Neural cell (in vitro differentiated cells): ENCODE measurements at regions not wholly inside any gene's neighbourhood (a gene's known extent, or its start where the extent isn't known, plus 50 kb on each side); places are given as distances from the start of the nearest gene placed in this dataset.

ENCODE experiments used
- H2AFZ ChIP-seq: fragments of 200-600, 300-800 bp; sonication (generic), shearing (Covaris generic); 2 replicates; pipeline ENCODE4 v1.6.0; 2014; ENCODE audit warnings: low read depth, mild to moderate bottlenecking, antibody characterized with exemption, low read length, moderate library complexity
- H3F3A ChIP-seq: fragments of 200-600 bp; shearing (Covaris generic); 2 replicates; pipeline ENCODE4 v1.6.1; 2016; ENCODE audit warnings: mild to moderate bottlenecking, moderate library complexity, mixed read lengths, antibody characterized with exemption, low read length; ENCODE audit not compliant: insufficient read depth, poor library complexity, severe bottlenecking
- H3K27ac ChIP-seq: fragments of 200-600, 300-800 bp; sonication (generic), shearing (Covaris generic); 2 replicates; pipeline ENCODE4 v1.5.1; 2014; ENCODE audit warnings: mild to moderate bottlenecking, low read length, moderate library complexity
- H3K27me3 ChIP-seq: fragments of 300-800, 200-600 bp; sonication (generic), shearing (Covaris generic); 2 replicates; pipeline ENCODE4 v1.6.0; 2014; ENCODE audit warnings: mild to moderate bottlenecking, low read depth, low read length, moderate library complexity; ENCODE audit not compliant: insufficient read depth
- H3K36me3 ChIP-seq: fragments of 300-800, 200-600 bp; sonication (generic), shearing (Covaris generic); 2 replicates; pipeline ENCODE4 v1.5.1; 2014; ENCODE audit warnings: mild to moderate bottlenecking, antibody characterized with exemption, low read length, moderate library complexity; ENCODE audit not compliant: insufficient read depth
- H3K4me2 ChIP-seq: fragments of 300-800, 200-600 bp; sonication (generic), shearing (Covaris generic); 2 replicates; pipeline ENCODE4 v1.6.0; 2014; ENCODE audit warnings: mild to moderate bottlenecking, low read length
- H3K4me3 ChIP-seq: fragments of 300-800, 200-600 bp; sonication (generic), shearing (Covaris generic); 2 replicates; pipeline ENCODE4 v1.5.1; 2014; ENCODE audit warnings: mild to moderate bottlenecking, low read length, moderate library complexity
- H3K79me2 ChIP-seq: fragments of 200-600 bp; shearing (Covaris generic); replicated peaks from 2 replicates; pipeline ENCODE4 v1.6.0; 2014; ENCODE audit warnings: mild to moderate bottlenecking, low read length, moderate library complexity; ENCODE audit not compliant: insufficient read depth
- H3K9ac ChIP-seq: fragments of 300-800, 200-600 bp; sonication (generic), shearing (Covaris generic); 2 replicates; pipeline ENCODE4 v1.6.1; 2016; ENCODE audit warnings: mild to moderate bottlenecking, low read length, mixed read lengths
- H3K9me2 ChIP-seq: fragments of 200-600 bp; shearing (Covaris generic); 2 replicates; pipeline ENCODE4 v1.6.1; 2016; ENCODE audit warnings: mild to moderate bottlenecking, low read length, mixed read lengths; ENCODE audit not compliant: insufficient read depth
- H3K9me3 ChIP-seq: fragments of 200-600, 300-800 bp; sonication (generic), shearing (Covaris generic); 2 replicates; pipeline ENCODE4 v1.6.1; 2016; ENCODE audit warnings: mild to moderate bottlenecking, mixed run types, low read length, moderate library complexity, mixed read lengths
- H4K20me1 ChIP-seq: fragments of 200-600 bp; shearing (Covaris generic); 2 replicates; pipeline ENCODE4 v1.6.1; 2016; ENCODE audit warnings: mild to moderate bottlenecking, mixed run types; ENCODE audit not compliant: insufficient read depth
- EP300 ChIP-seq: fragments of 450-650 bp; conservative IDR thresholded peaks from 2 replicates; pipeline ENCODE4 v1.6.1; 2014; ENCODE audit warnings: antibody characterized with exemption, mild to moderate bottlenecking, moderate library complexity; ENCODE audit not compliant: poor library complexity, severe bottlenecking
- EZH2 ChIP-seq: fragments of 200-600, 300-800 bp; shearing (Covaris generic), sonication (generic); IDR thresholded peaks from 2 replicates; pipeline ENCODE4 v1.6.1; 2014; ENCODE audit warnings: antibody characterized with exemption, low read length, borderline replicate concordance, mild to moderate bottlenecking; ENCODE audit not compliant: insufficient read depth, poor library complexity, severe bottlenecking
- MXI1 ChIP-seq: fragments of 450-650 bp; conservative IDR thresholded peaks from 2 replicates; pipeline ENCODE4 v1.6.1; 2014; ENCODE audit warnings: antibody characterized with exemption, mild to moderate bottlenecking; ENCODE audit not compliant: poor library complexity, severe bottlenecking
- POLR2AphosphoS5 ChIP-seq: IDR thresholded peaks from 2 replicates; pipeline ENCODE4 v1.6.1; 2012
- RAD21 ChIP-seq: fragments of 450-650 bp; conservative IDR thresholded peaks from 2 replicates; pipeline ENCODE4 v1.6.1; 2014; ENCODE audit warnings: antibody characterized with exemption, mild to moderate bottlenecking, moderate library complexity
- SMC3 ChIP-seq: fragments of 450-650 bp; conservative IDR thresholded peaks from 2 replicates; pipeline ENCODE4 v1.6.1; 2014; ENCODE audit warnings: antibody characterized with exemption, mild to moderate bottlenecking, moderate library complexity; ENCODE audit not compliant: poor library complexity
- TAF1 ChIP-seq: IDR thresholded peaks from 2 replicates; pipeline ENCODE4 v1.6.1; 2012; ENCODE audit warnings: low read depth
- TF ChIP-seq, protein P1 (sequence below): IDR thresholded peaks from 2 replicates; pipeline ENCODE4 v1.6.1; 2012; ENCODE audit warnings: borderline replicate concordance
- TF ChIP-seq, protein P2 (sequence below): fragments of 450-650 bp; IDR thresholded peaks from 2 replicates; pipeline ENCODE4 v1.5.1; 2014; ENCODE audit warnings: antibody characterized with exemption, mild to moderate bottlenecking, moderate library complexity; ENCODE audit not compliant: poor library complexity, severe bottlenecking

DNA sequence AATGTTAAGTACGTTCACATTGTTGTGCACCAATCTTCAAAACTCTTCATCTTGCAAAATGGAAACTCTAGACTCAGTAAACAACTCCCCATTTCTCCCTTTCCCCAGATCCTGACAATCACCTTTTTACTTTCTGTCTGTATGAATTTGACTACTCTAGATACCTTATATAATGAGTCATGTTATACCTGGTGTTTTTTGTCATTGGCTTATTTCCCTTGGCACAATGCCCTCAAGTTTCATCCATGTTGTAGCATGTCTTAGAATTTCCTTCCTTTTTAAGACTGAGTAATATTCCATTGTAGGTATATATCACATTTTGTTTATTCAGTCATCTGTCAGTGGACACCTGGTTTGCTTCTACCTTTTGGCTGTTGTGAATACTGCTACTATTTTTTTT is 399.5 kb downstream of the LMO4 start:
- Histone ChIP-seq H3K4me2 (no peak overlapping the region), H3K9ac (no peak overlapping the region), H3K36me3 (no peaks in the 10 kb centered on the region), H3K9me3 (no peaks in the 10 kb centered on the region), H3K27ac (no peak overlapping the region), H3F3A (no peaks in the 10 kb centered on the region), H4K20me1 (no peaks in the 10 kb centered on the region), H3K4me3 (no peak overlapping the region), H2AFZ (no peak overlapping the region), H3K79me2 (no peaks in the 10 kb centered on the region), H3K27me3 (no peaks in the 10 kb centered on the region), H3K9me2 (no peaks in the 10 kb centered on the region)
- no peak for TF ChIP-seq SMC3
- no peak for TF ChIP-seq POLR2AphosphoS5
- TF ChIP-seq TAF1 = no peak
- TF ChIP-seq EP300 = no peak
- no peak for TF ChIP-seq EZH2

DNA sequence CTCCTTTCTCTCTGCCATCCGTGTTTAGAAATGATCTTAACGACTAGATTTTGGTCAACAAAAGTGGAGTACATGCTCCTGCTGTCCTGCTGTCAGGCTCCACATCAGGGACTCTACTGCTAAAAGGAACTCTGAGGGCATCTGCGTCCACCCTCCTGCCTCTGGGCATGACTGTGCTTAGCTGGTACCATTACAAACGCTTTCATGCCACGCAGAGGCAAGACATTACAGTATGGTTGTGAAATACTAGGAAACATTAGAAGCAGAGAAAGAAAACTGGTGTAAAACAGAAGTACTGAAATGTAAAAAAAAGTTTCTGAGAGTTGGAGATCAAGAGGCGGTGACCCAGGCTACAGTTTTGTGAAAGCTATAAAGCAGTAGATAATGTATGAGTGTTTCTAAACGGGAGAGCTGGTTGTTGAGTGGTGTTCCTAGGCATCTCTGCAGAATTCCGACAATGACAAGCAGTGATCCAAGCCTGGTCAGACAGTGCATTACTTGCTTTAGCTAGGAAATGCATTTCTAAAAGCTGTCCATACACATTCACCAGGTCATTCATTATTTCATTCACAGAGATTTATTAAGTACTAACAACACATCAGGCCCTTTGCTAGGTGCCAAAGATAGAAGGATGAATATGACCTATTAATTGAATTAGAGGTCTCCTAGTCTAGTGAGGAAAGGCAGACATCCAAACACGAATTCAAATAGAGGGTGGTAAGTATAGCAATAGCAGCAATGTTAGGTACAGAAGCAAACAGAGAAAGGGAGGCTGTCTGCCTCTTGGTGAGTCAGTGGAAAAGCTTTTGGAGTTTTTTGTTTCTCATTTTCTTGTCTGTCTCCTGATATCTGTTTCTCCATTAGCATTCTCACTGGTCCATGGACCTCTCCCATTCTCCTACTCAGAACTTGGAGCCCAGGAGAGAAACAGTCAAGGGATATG is 401.9 kb downstream of the LMO4 start:
- H3K4me3 ChIP-seq = no peak overlapping the region
- no peaks in the 10 kb centered on the region for H3K9me3 ChIP-seq
- TF ChIP-seq EP300 (no peak), MXI1 (no peak), EZH2 (no peak), TAF1 (no peak), RAD21 (no peak), SMC3 (no peak), POLR2AphosphoS5 (no peak)
- TF ChIP-seq, protein P1, sequence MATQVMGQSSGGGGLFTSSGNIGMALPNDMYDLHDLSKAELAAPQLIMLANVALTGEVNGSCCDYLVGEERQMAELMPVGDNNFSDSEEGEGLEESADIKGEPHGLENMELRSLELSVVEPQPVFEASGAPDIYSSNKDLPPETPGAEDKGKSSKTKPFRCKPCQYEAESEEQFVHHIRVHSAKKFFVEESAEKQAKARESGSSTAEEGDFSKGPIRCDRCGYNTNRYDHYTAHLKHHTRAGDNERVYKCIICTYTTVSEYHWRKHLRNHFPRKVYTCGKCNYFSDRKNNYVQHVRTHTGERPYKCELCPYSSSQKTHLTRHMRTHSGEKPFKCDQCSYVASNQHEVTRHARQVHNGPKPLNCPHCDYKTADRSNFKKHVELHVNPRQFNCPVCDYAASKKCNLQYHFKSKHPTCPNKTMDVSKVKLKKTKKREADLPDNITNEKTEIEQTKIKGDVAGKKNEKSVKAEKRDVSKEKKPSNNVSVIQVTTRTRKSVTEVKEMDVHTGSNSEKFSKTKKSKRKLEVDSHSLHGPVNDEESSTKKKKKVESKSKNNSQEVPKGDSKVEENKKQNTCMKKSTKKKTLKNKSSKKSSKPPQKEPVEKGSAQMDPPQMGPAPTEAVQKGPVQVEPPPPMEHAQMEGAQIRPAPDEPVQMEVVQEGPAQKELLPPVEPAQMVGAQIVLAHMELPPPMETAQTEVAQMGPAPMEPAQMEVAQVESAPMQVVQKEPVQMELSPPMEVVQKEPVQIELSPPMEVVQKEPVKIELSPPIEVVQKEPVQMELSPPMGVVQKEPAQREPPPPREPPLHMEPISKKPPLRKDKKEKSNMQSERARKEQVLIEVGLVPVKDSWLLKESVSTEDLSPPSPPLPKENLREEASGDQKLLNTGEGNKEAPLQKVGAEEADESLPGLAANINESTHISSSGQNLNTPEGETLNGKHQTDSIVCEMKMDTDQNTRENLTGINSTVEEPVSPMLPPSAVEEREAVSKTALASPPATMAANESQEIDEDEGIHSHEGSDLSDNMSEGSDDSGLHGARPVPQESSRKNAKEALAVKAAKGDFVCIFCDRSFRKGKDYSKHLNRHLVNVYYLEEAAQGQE = no peak
- TF ChIP-seq, protein P2, sequence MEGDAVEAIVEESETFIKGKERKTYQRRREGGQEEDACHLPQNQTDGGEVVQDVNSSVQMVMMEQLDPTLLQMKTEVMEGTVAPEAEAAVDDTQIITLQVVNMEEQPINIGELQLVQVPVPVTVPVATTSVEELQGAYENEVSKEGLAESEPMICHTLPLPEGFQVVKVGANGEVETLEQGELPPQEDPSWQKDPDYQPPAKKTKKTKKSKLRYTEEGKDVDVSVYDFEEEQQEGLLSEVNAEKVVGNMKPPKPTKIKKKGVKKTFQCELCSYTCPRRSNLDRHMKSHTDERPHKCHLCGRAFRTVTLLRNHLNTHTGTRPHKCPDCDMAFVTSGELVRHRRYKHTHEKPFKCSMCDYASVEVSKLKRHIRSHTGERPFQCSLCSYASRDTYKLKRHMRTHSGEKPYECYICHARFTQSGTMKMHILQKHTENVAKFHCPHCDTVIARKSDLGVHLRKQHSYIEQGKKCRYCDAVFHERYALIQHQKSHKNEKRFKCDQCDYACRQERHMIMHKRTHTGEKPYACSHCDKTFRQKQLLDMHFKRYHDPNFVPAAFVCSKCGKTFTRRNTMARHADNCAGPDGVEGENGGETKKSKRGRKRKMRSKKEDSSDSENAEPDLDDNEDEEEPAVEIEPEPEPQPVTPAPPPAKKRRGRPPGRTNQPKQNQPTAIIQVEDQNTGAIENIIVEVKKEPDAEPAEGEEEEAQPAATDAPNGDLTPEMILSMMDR = no peak

More for the DNA sequence above, 401.9 kb downstream of the LMO4 start:
- Histone ChIP-seq H3K36me3 (no peaks in the 10 kb centered on the region), H4K20me1 (no peaks in the 10 kb centered on the region), H3F3A (no peaks in the 10 kb centered on the region), H3K9ac (no peak overlapping the region), H3K79me2 (no peaks in the 10 kb centered on the region), H3K4me2 (no peak overlapping the region), H3K27me3 (no peaks in the 10 kb centered on the region), H3K9me2 (no peaks in the 10 kb centered on the region), H3K27ac (no peak overlapping the region), H2AFZ (no peak overlapping the region)
